ENCODE measurements at regions not wholly inside any gene's neighbourhood (a gene's known extent, or its start where the extent isn't known, plus 50 kb on each side); places are given as distances from the start of the nearest gene placed in this dataset.

- TF ChIP-seq CTCF (IDR thresholded peaks at IDR 0.05; ENCODE audit: low read depth, low read length), result no peak
- TF ChIP-seq EZH2phosphoT487 (IDR thresholded peaks at IDR 0.05; ENCODE audit: low read depth), result no peak
Observed at GRCh38 chr2:129457277-129457818, 522.1 kb upstream of the RAB6C start.
